Nephron (organoid): ENCODE measurements at regions not wholly inside any gene's neighbourhood (a gene's known extent, or its start where the extent isn't known, plus 50 kb on each side); places are given as distances from the start of the nearest gene placed in this dataset.

Source experiments
- H3K27ac Mint-ChIP-seq, 3 experiments: 2 replicates each; pipeline ENCODE4 v1.8.0; 2020; ENCODE audit warnings: mixed read lengths in 3 of 3, mild to moderate bottlenecking in 2 of 3, moderate library complexity in 1 of 3
- H3K27me3 Mint-ChIP-seq: 2 replicates; pipeline ENCODE4 v1.8.0; 2021; ENCODE audit warnings: low read depth, mild to moderate bottlenecking, moderate library complexity, mixed read lengths
- H3K36me3 Mint-ChIP-seq: 2 replicates; pipeline ENCODE4 v1.8.0; 2020; ENCODE audit warnings: low read depth, mixed read lengths
- H3K4me1 Mint-ChIP-seq: 2 replicates; pipeline ENCODE4 v1.8.0; 2020; ENCODE audit warnings: mixed read lengths
- H3K4me3 Mint-ChIP-seq, 3 experiments: 2 replicates each; pipeline ENCODE4 v1.8.0; 2020; ENCODE audit warnings: mild to moderate bottlenecking in 3 of 3, mixed read lengths in 3 of 3, moderate library complexity in 2 of 3
- H3K9me3 Mint-ChIP-seq: 2 replicates; pipeline ENCODE4 v1.8.0; 2020; ENCODE audit warnings: mixed read lengths
- CTCF ChIP-seq, 3 experiments: fragments of 200-600 bp; sonication (generic); IDR thresholded peaks; one replicate each; pipeline ENCODE4 v1.5.0; 2021; ENCODE audit warnings: antibody characterized with exemption in 3 of 3; ENCODE audit not compliant: unreplicated experiment in 3 of 3

DNA sequence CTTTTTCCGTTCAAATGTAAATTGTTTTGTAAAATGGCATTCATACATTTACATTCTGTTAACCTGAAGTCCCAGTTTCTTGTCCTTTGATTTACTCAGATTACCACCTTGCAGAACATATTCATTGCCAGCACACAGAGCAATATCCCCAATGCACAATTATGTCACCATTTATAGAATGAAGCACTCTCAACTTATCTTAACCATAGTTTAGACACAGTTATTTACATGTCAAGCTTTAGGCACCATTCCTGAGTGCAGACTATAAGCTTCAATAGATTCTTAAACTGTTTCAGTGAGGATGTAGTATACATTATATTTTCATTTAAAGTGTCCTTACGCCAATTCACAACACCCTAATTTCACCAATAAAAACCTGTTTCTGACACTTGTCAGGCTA is 1977.9 kb downstream of the SUCLG1 start:
- Mint-ChIP-seq H3K4me3 (no peak overlapping the region), H3K9me3 (peaks cover 3% of the 10 kb centered on the region), H3K36me3 (no peaks in the 10 kb centered on the region), H3K27ac (no peak overlapping the region), H3K4me1 (no peaks in the 10 kb centered on the region), H3K27me3 (no peaks in the 10 kb centered on the region)
- TF ChIP-seq CTCF (IDR thresholded peaks at IDR 0.05; ENCODE audit: unreplicated experiment in 3 of 3) = no peak

DNA sequence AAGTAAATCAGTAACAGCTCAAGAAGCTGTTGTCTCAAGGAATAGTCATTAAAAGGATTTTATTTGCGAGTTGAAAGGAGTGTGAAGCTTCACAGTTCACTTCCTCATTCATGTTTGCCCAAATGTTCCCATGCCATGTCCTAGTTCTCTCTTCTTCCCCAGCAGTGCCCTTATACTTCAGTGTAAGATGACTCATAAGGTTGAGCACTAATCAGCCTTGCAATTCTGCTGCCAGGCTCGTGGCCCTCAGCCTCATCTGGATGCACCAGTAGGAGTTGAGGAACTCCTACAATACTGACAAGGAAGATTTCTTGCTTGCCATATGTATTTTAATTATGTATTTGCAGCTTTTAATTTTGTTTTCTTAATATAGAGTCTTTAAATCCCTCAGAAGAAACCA is 1980.4 kb downstream of the SUCLG1 start:
- Mint-ChIP-seq H3K9me3 (peaks cover 6% of the 10 kb centered on the region), H3K36me3 (no peaks in the 10 kb centered on the region), H3K4me1 (no peaks in the 10 kb centered on the region), H3K27ac (no peak overlapping the region), H3K27me3 (no peaks in the 10 kb centered on the region), H3K4me3 (no peak overlapping the region)
- TF ChIP-seq CTCF (IDR thresholded peaks at IDR 0.05; ENCODE audit: unreplicated experiment in 3 of 3) = no peak

GRCh38 chr2:82476094-82476493 is 1983.0 kb downstream of the SUCLG1 start:
- no peak for TF ChIP-seq CTCF (IDR thresholded peaks at IDR 0.05; ENCODE audit: unreplicated experiment in 3 of 3)
- Mint-ChIP-seq H3K27me3 (no peaks in the 10 kb centered on the region), H3K27ac (no peak overlapping the region), H3K4me3 (no peak overlapping the region), H3K9me3 (peaks cover 6% of the 10 kb centered on the region), H3K36me3 (no peaks in the 10 kb centered on the region), H3K4me1 (no peaks in the 10 kb centered on the region)

DNA sequence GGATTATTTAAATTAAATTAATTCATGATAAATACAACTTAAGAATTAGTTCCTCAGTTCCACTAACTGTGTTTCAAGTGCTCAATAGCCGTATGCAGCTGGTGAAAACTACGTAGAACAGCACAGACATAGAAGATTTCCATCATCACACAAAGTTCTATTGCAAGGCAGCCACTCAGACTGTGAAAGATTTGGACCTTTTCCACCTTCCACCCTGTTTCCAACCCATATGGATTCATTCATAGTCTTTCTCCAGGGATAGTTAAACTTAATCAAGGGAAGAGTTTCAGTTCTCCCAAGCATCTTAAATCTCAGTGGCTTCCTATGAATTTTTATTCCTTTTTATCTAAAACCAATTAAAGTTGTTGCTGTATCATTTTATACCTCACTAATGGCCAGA is 2030.8 kb downstream of the SUCLG1 start:
- peaks cover 3% of the 10 kb centered on the region for H3K27me3 Mint-ChIP-seq
- H3K27ac Mint-ChIP-seq = no peak overlapping the region

DNA sequence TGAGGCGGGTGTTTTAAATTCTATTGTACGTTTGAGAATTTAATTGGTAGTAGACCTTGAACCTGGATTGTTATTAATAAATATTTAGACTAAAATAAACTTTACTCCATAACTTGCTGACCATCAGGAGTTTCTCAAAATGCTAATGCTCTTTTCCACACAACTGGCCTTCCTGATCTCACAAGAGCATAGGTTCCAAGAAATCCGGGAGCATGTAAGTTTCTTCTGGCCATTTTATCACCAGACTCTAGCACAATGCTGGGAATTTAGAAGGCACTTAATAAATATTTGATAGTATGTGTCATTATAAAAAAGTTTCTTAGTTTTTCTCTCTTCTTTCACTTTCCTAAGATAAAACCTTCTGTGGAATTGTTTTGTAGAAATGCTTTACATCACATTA is 2047.1 kb downstream of the SUCLG1 start:
- Mint-ChIP-seq H3K27me3 (no peaks in the 10 kb centered on the region), H3K36me3 (no peaks in the 10 kb centered on the region), H3K9me3 (peaks cover 5% of the 10 kb centered on the region), H3K27ac (no peak overlapping the region), H3K4me3 (no peak overlapping the region), H3K4me1 (no peaks in the 10 kb centered on the region)
- no peak for TF ChIP-seq CTCF (IDR thresholded peaks at IDR 0.05; ENCODE audit: unreplicated experiment in 3 of 3)

More for the DNA sequence above, 2030.8 kb downstream of the SUCLG1 start:
- Mint-ChIP-seq H3K4me3 (no peak overlapping the region), H3K9me3 (no peaks in the 10 kb centered on the region), H3K4me1 (no peaks in the 10 kb centered on the region), H3K36me3 (no peaks in the 10 kb centered on the region)
- no peak for TF ChIP-seq CTCF (IDR thresholded peaks at IDR 0.05; ENCODE audit: unreplicated experiment in 3 of 3)

DNA sequence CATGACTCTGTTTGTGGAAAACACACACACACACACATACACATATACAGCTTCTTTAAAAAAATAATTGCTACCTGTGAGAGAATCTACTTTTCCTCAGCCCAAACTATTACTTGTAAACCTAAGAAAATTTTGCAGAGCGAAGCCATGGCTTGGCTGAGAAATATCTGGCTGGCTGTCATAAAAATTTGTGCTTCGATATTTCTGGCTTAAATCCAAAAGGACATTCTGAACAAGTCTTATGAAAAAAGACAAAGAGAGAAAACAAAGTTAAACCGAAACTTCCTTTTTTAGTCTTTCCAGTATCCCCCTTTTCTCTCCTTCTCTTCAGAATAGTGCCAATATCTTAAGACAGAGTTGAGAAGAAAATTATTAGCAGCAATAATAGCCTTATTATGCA is 2048.0 kb downstream of the SUCLG1 start:
- peak overlapping the region in 1 of 3 experiments; percentile 26 for H3K4me3 Mint-ChIP-seq
- H3K27ac Mint-ChIP-seq = no peak overlapping the region
- peaks cover 5% of the 10 kb centered on the region for H3K9me3 Mint-ChIP-seq
- no peaks in the 10 kb centered on the region for H3K36me3 Mint-ChIP-seq
- no peaks in the 10 kb centered on the region for H3K27me3 Mint-ChIP-seq
- no peaks in the 10 kb centered on the region for H3K4me1 Mint-ChIP-seq
- no peak for TF ChIP-seq CTCF (IDR thresholded peaks at IDR 0.05; ENCODE audit: unreplicated experiment in 3 of 3)
